SK-N-SH (cell line): ENCODE measurements at regions not wholly inside any gene's neighbourhood (a gene's known extent, or its start where the extent isn't known, plus 50 kb on each side); places are given as distances from the start of the nearest gene placed in this dataset.

Experiments
- CTCF ChIA-PET: fragments of 300-600, 350-600 bp; formaldehyde crosslinking; extraction: SDS; loops from one replicate; lab custom pipeline; 2021; lab: Yijun Ruan, JAX
- POLR2A ChIA-PET: fragments of 350-600 bp; sonication (Branson Sonifier 250); formaldehyde crosslinking; extraction: SDS; loops from one replicate; lab custom pipeline; 2020; ENCODE audit warnings: antibody characterized with exemption, inconsistent platforms; lab: Yijun Ruan, JAX
- DNase-seq: peaks from one replicate; pipeline ENCODE4 v3.0.0; 2012
- H2AFZ ChIP-seq: fragments of 200-600 bp; sonication (generic); 2 replicates; pipeline ENCODE4 v1.8.1; 2016; ENCODE audit warnings: antibody characterized with exemption, mild to moderate bottlenecking, low read depth
- H3F3A ChIP-seq: fragments of 200-600 bp; sonication (generic); replicated peaks from 2 replicates; pipeline ENCODE3; 2016; ENCODE audit warnings: antibody characterized with exemption, mild to moderate bottlenecking; ENCODE audit not compliant: insufficient read depth
- H3K27ac ChIP-seq, 2 experiments: fragments of 200-500 bp in 1 of 2; fragments of 200-600 bp in 1 of 2; sonication (Bioruptor generic) in 1 of 2; sonication (generic), shearing (Covaris generic) in 1 of 2; 2 replicates each; pipeline versions ENCODE4 v1.5.1 to v1.6.1; 2014 to 2016; ENCODE audit warnings: low read depth in 2 of 2, inconsistent platforms in 1 of 2, low read length in 1 of 2, mild to moderate bottlenecking in 1 of 2, mixed read lengths in 1 of 2
- H3K27me3 ChIP-seq: fragments of 200-600 bp; sonication (generic), shearing (Covaris generic); 2 replicates; pipeline ENCODE4 v1.6.1; 2016; ENCODE audit warnings: mixed run types; ENCODE audit not compliant: insufficient read depth
- H3K36me3 ChIP-seq, 2 experiments: fragments of 200-500 bp in 1 of 2; fragments of 200-600 bp in 1 of 2; sonication (Bioruptor generic) in 1 of 2; sonication (generic) in 1 of 2; replicated peaks in 1 of 2; 2 replicates each; pipeline versions ENCODE3 to v1.5.1; 2014 to 2016; ENCODE audit warnings: low read length in 1 of 2, mild to moderate bottlenecking in 1 of 2; ENCODE audit not compliant: insufficient read depth in 2 of 2, control insufficient read depth in 1 of 2
- H3K4me1 ChIP-seq, 2 experiments: fragments of 200-500 bp in 1 of 2; fragments of 200-600 bp in 1 of 2; sonication (Bioruptor generic) in 1 of 2; sonication (generic), shearing (Covaris generic) in 1 of 2; 2 replicates each; pipeline versions ENCODE4 v1.5.1 to v1.6.1; 2014 to 2016; ENCODE audit warnings: low read depth in 1 of 2, low read length in 1 of 2, mixed run types in 1 of 2; ENCODE audit not compliant: insufficient read depth in 2 of 2, control insufficient read depth in 1 of 2
- H3K4me2 ChIP-seq: fragments of 200-600 bp; sonication (generic), shearing (Covaris generic); 2 replicates; pipeline ENCODE4 v1.6.1; 2017; ENCODE audit warnings: mixed run types
- H3K4me3 ChIP-seq, 2 experiments: fragments of 200-500 bp in 1 of 2; fragments of 200-600 bp in 1 of 2; sonication (Bioruptor generic) in 1 of 2; sonication (generic), shearing (Covaris generic) in 1 of 2; 2 replicates each; pipeline versions ENCODE4 v1.5.1 to v1.8.1; 2014 to 2016; ENCODE audit warnings: low read depth in 2 of 2, inconsistent platforms in 1 of 2, low read length in 1 of 2, mild to moderate bottlenecking in 1 of 2, mixed read lengths in 1 of 2, moderate library complexity in 1 of 2
- H3K79me2 ChIP-seq: fragments of 200-600 bp; sonication (generic); 2 replicates; pipeline ENCODE4 v1.8.1; 2017; ENCODE audit warnings: mild to moderate bottlenecking; ENCODE audit not compliant: insufficient read depth
- H3K9ac ChIP-seq: fragments of 200-600 bp; sonication (generic); 2 replicates; pipeline ENCODE4 v1.6.1; 2017; ENCODE audit warnings: mixed run types
- H3K9me2 ChIP-seq: fragments of 200-600 bp; sonication (generic); 2 replicates; pipeline ENCODE4 v1.6.1; 2017; ENCODE audit warnings: mixed run types
- H3K9me3 ChIP-seq: fragments of 200-600 bp; sonication (generic); 2 replicates; pipeline ENCODE4 v1.6.1; 2017; ENCODE audit warnings: mixed run types, mild to moderate bottlenecking, moderate library complexity
- H4K20me1 ChIP-seq: fragments of 200-600 bp; sonication (generic); 2 replicates; pipeline ENCODE4 v1.6.1; 2017; ENCODE audit warnings: mild to moderate bottlenecking, mixed run types; ENCODE audit not compliant: insufficient read depth
- CHD2 ChIP-seq: fragments of 150-350 bp; IDR thresholded peaks from 2 replicates; pipeline ENCODE4 v1.6.1; 2018; ENCODE audit warnings: low read length; ENCODE audit not compliant: partially characterized antibody
- CTCF ChIP-seq: fragments of 200-600 bp; sonication (generic); IDR thresholded peaks from 2 replicates; pipeline ENCODE4 v1.6.1; 2017; ENCODE audit warnings: antibody characterized with exemption, mild to moderate bottlenecking, moderate library complexity
- EP300 ChIP-seq, 2 experiments: IDR thresholded peaks; 2 replicates each; pipeline versions ENCODE4 v1.4.0 to v1.6.1; 2012; ENCODE audit warnings: borderline replicate concordance in 1 of 2, low read depth in 1 of 2, low read length in 1 of 2
- EZH2phosphoT487 ChIP-seq: fragments of 200-600 bp; sonication (generic); IDR thresholded peaks from 2 replicates; pipeline ENCODE4 v1.6.1; 2017; ENCODE audit warnings: low read depth, mixed run types, mild to moderate bottlenecking, antibody characterized with exemption, moderate library complexity, borderline replicate concordance
- GABPA ChIP-seq: IDR thresholded peaks from 2 replicates; pipeline ENCODE4 v1.4.0; 2012; ENCODE audit warnings: low read depth, mild to moderate bottlenecking
- GATA2 ChIP-seq: sonication (generic); formaldehyde crosslinking; IDR thresholded peaks from 2 replicates; pipeline ENCODE4 v1.5.0; 2020; ENCODE audit warnings: mild to moderate bottlenecking, missing genetic modification reagents
- MEF2A ChIP-seq: IDR thresholded peaks from 2 replicates; pipeline ENCODE4 v1.4.0; 2012; ENCODE audit warnings: low read depth, borderline replicate concordance
- NFIC ChIP-seq: IDR thresholded peaks from 2 replicates; pipeline ENCODE4 v1.4.0; 2012; ENCODE audit warnings: borderline replicate concordance
- NRF1 ChIP-seq: IDR thresholded peaks from 2 replicates; pipeline ENCODE4 v1.6.1; 2012; ENCODE audit warnings: low read depth, mild to moderate bottlenecking, low read length
- PBX3 ChIP-seq: IDR thresholded peaks from 2 replicates; pipeline ENCODE4; 2012
- RFX5 ChIP-seq: IDR thresholded peaks from 2 replicates; pipeline ENCODE4 v1.6.1; 2012; ENCODE audit warnings: mild to moderate bottlenecking, improper control_type of control experiment, low read length
- SMC3 ChIP-seq: IDR thresholded peaks from 2 replicates; pipeline ENCODE4 v1.6.1; 2012; ENCODE audit warnings: low read depth, low read length, improper control_type of control experiment
- TAF1 ChIP-seq: IDR thresholded peaks from 2 replicates; pipeline ENCODE4 v1.6.1; 2012; ENCODE audit warnings: low read depth, mild to moderate bottlenecking, low read length, moderate library complexity, borderline replicate concordance
- TEAD4 ChIP-seq: IDR thresholded peaks from 2 replicates; pipeline ENCODE4 v1.4.0; 2012; ENCODE audit warnings: mild to moderate bottlenecking, borderline replicate concordance; ENCODE audit not compliant: insufficient read depth
- USF1 ChIP-seq: IDR thresholded peaks from 2 replicates; pipeline ENCODE4 v1.4.0; 2012; ENCODE audit warnings: low read depth, borderline replicate concordance
- USF2 ChIP-seq: fragments of 150-350 bp; IDR thresholded peaks from 2 replicates; pipeline ENCODE4 v1.6.1; 2017; ENCODE audit warnings: antibody characterized with exemption, low read length, low read depth, borderline replicate concordance
- WGBS: methylation state at CpG from one replicate; pipeline ENCODE4 v1.1.6; 2017; ENCODE audit warnings: low lambda C conversion rate; 5-methylcytosine and 5-hydroxymethylcytosine counted together

- H3K27me3 ChIP-seq, result no peaks in the 10 kb centered on the region
- DNase-seq, result no peak
Measured at GRCh38 chr6:141443032-141443431, 689.7 kb upstream of the GJE1 start.

More at GRCh38 chr6:141443032-141443431, 689.7 kb upstream of the GJE1 start:
- Histone ChIP-seq H2AFZ (peak overlapping the region; percentile 64), H3K4me3 (no peak overlapping the region; a peak in 1 of 4 replicates), H3K9me3 (peaks cover 6% of the 10 kb centered on the region; the same call in 1 of the 2 replicates), H3K9ac (0 out of 2 replicates have a peak overlapping the region, but pooled peaks have one; percentile 16), H3K4me1 (peaks cover 0 to 5% of the 10 kb centered on the region in 2 experiments; a peak in 2 of 4 replicates), H3K9me2 (no peaks in the 10 kb centered on the region), H3K79me2 (no peaks in the 10 kb centered on the region), H3K36me3 (peaks cover 0 to 6% of the 10 kb centered on the region in 2 experiments), H3K27ac (peak overlapping the region in 1 of 2 experiments; percentile 78; a peak in 2 of 4 replicates), H4K20me1 (no peaks in the 10 kb centered on the region), H3K4me2 (0 out of 2 replicates have a peak overlapping the region, but pooled peaks have one; percentile 40)
- CTCF ChIA-PET, result no interaction called here
- 10% methylated on average over 2 of the region's 2 CpGs for WGBS
- POLR2A ChIA-PET, result no interaction called here
- TF ChIP-seq CTCF, result no peak
- no peak for TF ChIP-seq SMC3
- no peak for TF ChIP-seq CHD2
- no peak for TF ChIP-seq TAF1
- TF ChIP-seq GABPA, result no peak
- no peak for TF ChIP-seq USF2
- no peak for TF ChIP-seq RFX5
- no peak for TF ChIP-seq GATA2
- no peak for TF ChIP-seq USF1
- no peak for TF ChIP-seq PBX3
- no peak for TF ChIP-seq TEAD4
- TF ChIP-seq NFIC, result no peak
- no peak for TF ChIP-seq EP300 (IDR thresholded peaks at IDR 0.05; ENCODE audit: borderline replicate concordance in 1 of 2, low read depth in 1 of 2, low read length in 1 of 2)
- TF ChIP-seq MEF2A, result no peak
- no peak for TF ChIP-seq NRF1
- no peak for TF ChIP-seq EZH2phosphoT487
- TF ChIP-seq, all 33 proteins: peak for 0
- peaks cover 8% of the 10 kb centered on the region for H3F3A ChIP-seq
